Brain pericyte (primary cell): ENCODE measurements at regions not wholly inside any gene's neighbourhood (a gene's known extent, or its start where the extent isn't known, plus 50 kb on each side); places are given as distances from the start of the nearest gene placed in this dataset.

Source experiments
- DNase-seq: peaks from one replicate; pipeline ENCODE4 v3.0.0-alpha.2; 2012; ENCODE audit warnings: low read depth, low spot score

DNA sequence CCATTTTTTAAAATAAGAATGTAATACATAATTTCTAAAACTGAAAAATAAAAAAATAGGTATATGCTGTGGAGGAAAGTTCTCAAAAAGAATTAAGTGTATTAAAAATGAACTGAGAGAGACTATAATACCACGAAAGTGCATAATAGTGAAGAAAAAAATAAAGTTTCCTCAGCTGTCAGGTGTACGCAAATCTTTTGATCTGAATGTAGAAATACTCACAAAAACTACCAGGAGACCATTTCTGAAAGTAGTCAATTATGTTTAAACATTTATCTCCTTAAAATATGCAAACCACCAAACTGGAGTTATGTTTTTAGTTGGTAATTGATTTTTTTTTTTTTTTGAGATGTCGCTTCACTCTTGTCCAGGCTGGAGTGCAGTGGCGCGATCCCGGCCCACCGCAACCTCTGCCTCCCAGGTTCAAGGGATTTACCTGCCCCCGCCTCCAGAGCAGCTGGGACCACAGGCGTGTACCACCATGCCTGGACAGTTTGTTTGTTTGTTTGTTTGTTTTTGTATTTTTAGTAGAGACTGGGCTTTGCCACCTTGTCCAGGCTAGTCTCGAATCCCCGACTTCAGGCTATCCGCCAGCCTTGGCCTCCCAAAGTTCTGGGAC lies 1169.2 kb upstream of the B3GALT2 start:
- DNase-seq: no peak

DNA sequence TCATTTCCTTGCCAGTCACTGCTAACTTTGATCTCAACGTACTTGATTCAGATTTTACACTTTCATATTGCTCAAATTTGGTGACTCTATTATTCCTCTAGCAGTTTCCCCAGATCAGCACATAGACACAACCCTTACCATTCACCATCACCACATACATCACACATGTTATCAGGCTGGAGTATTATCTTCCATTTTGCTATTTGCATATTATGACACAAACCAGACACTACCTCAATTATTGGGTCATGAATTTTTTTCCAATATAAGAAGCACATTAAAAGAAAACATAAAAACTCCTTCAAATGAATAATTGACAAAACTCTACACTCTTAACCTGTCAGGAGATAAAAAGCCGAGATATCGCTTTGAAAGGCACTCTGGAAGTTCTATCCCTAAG lies 1166.7 kb upstream of the B3GALT2 start:
- no peak for DNase-seq

DNA sequence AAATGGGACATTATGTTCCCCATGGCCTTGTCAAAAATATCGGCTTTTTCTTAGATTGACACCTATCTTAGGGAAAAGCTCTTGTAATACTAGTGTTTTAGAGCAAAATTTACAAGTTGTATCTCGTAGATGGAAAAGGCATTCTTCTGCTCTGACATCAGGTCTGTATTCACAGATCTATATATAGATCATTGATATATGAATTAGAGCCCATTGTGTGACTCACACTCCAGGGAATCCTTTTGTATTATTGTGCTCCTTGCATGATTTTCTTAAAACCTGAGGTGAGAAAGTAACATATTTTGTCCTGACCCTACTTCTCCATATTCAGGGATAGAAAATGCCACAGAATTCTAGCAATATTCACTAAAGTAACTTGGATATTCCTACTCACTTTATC lies 1160.8 kb upstream of the B3GALT2 start:
- DNase-seq: no peak

DNA sequence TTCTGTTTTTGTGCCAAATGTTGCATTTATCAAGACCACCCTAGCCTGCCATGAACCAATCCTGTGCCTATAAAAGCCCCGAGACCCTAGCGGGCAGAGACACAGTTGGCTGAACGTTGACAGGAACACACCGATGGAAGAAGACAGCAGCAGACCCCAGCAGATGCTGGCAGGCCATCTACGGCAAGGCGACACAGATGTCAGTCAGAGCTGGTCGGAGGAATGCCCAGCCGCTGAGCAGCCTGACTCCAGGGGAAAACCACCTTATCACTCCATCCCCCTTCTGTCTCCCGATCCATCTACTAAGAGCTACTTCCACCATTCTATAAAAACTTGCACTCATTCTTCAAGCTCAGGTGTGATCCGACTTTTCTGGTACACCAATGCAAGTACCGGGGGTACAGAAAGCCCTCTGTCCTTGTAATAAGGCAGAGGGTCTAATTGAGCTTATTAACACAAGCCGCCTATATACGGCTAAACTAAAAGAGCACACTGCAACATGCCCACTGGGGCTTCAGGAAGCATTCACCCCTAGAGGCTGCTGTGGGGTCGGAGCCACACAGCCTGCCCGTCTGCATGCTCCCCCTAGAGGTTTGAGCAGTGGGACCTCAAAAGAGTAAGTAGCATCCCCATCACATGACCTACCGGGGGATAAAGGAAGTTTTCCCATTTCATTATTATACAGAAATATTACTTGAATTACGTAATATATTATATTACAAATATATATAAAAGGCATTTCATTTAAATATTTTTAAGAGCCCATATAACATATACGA lies 1156.3 kb upstream of the B3GALT2 start:
- no peak for DNase-seq

DNA sequence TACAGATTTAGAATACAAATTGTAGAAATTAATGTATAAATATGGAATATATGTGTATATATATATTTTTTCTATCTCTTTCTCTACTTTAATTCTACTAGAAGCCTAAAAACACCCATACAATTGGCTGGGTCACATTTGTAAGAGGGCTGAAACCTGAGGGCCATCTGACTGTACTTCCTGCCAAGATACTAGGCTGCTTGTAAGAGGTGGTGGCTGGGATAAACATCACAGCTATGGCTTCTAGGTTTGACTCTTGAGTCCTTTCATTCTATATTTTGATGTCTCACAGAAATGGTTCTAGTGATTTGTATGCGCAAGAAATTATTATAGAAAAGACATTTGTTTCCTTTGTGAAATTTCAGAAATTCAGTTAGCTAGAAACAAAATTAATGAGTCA lies 1155.2 kb upstream of the B3GALT2 start:
- no peak for DNase-seq

DNA sequence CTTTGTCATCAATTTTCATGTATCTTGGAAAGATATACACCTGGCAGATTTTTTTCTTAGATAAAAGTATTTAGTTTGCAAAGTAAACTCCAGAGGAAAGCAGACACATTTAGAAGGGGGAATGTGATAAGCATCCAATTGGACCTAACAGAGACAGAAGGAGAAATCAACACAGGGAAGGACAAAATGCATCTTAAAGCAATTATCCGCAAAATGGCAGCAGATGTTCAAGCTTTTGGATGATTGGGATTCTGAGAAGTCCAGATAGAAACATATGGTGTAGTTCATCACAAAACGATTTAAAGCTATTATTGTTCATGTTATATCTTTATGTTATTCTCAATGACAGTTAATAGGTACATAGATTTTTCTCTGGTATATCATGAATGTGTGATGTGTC lies 1153.1 kb upstream of the B3GALT2 start:
- no peak for DNase-seq

DNA sequence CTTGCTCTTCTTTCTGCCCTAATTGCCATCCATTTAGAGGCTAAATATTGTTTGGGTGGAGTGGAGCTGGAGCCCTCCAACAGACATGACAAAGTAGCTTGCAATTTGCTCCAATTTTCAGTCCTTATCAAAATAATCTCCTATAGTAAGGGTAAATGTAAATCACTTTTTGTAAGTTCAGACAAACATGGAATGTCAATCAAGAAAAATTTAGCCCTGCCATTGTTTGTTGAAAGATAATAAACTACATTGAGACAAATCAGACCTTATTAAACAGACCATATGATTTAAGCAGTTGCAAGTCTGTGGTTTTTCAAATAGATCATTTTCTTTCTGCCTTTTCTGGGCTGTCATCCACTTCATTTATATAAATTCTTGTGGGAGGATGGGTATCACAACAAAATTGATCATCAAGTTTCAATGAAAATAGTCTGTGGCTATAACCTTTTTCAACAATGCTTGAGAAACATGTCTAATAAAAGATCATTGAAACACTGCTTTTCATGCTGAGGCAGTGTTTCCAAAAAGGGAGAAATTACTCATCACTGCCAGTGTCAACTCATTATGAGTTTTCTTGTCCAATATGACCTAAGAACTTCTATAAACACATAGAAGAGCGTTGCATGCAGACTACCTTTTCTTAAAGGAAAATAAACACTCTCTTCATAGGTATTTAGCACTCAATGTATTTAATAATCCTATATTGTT lies 1152.0 kb upstream of the B3GALT2 start:
- DNase-seq: no peak

DNA sequence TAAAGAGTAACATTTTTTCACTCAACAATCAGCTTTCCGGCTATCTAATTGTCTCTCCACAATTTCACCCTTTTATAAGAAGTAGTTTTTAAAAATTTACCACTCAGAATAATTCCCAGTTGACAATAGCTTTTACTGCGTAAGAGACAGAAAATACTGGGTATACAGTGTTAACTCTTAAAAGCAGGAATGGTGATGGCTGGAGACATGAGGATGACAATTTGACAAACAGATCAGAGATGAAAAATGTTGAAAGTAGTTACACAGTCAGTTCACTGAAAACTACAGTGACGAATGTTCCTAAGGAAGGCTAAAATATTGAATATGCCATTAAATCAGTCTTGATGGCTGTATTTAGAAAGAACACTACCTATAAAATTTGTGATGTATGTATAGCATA lies 1146.8 kb upstream of the B3GALT2 start:
- DNase-seq: no peak

DNA sequence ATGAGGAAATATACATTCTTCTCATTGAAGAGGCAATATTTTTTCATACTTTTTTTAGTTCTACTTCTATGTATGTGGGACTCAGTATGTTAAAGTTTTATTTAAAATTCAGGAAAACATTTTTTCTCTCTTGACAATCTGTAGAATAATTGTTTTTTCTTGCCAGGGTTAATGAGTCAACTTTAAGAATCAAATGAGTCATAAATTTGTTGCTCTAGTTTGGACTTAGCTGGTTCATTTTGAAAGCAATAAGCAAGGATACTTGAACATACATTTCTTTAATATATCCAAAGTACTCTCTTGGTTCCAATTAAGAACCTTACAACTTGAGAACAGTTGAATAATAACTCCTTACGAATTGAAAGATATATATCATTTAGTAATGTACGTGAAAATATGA lies 1145.3 kb upstream of the B3GALT2 start:
- no peak for DNase-seq

DNA sequence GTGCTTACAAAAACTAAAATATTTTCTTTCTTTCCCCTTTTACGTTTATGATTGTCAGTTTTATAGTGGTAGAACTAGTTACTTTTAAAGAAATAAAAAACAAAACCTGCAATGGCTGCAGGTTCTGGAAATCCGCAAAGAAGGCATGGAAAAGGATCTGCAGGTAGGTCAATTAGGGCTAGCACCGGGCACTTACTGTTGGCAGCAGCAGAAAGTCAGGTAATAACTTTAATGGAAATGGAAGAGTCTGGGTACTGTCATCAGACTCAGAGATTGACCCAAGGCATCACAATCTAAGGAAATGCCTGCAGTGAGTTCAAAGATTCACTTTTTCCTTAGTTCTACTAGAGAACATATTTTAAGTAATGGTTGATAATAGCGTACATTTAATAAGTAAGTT lies 1136.3 kb upstream of the B3GALT2 start:
- DNase-seq: no peak

DNA sequence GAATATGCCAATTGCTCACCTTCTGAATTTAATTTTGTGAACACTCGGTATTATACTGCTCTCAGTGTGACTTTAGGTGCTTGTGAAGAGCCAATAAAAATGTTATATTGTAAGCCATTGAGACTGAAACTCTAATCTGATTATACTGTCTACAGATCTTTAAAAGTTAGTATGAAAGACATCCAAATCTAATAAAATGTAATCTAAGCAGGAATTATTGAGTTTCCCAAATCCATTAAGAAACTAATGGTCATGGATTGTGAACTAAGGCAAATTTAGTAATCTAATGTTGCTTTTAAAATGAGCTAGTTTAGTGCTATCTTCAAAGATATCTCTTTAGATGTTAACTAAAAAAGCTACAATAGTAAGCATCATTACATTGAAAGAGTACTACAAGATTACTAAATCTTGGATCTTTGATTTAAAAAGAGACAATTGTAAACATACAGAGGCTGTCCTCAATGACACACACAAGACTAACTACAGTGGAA lies 1132.4 kb upstream of the B3GALT2 start:
- DNase-seq: no peak

DNA sequence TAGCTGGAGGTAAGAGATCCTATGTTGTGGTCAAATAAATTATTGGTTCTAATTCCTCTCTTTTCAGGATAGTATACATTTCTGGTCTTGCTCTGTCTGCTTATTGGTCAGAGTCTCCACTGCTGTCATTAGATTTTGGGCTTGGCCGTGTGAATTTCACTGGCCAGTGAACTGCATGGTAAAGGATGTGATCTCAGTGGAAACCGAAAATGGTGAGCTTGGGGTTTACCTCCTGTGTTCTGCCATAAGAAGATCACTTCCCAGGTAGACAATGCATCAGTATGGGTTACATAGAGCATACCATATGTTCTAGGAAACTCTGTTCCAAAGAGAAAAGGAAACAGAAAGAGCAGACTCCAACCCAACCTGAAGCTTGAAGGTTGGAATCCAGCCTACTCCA lies 1123.3 kb upstream of the B3GALT2 start:
- DNase-seq: no peak

DNA sequence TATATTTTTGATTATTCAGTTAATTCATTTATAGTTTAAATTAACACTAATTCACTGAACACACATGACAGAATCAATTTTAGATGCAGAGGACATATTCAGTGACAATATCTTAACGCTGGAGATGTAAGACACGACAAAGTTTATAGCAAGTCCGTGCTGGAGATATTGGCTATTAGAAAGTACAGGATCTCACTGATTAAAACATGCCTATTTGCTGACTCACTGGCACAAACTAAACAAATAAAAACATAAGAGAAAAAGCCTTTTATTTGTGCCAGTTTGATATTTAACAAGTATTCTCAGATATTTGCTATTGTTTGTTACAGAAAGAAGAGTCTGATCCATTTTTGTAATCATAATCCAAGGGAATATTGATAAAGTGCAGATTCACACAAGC lies 1122.9 kb upstream of the B3GALT2 start:
- no peak for DNase-seq

DNA sequence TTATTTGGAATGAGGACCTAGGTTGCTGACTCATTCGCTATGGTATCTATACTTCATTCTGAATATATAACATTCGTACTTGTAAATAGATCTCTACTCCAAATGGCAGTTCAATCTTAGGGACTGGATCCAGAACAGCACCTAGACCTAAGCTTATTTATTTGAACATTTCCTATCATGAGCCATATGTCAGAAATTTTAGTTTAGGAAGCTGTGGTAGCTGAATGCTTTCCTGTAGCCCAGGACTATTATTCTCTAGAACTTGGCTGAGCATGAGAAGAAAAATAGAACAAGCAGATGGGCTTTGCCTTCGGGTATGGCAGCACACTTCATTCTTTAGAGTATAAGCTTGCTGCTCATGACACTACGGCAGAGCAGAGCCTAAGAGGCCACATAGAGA lies 1114.4 kb upstream of the B3GALT2 start:
- DNase-seq: no peak

DNA sequence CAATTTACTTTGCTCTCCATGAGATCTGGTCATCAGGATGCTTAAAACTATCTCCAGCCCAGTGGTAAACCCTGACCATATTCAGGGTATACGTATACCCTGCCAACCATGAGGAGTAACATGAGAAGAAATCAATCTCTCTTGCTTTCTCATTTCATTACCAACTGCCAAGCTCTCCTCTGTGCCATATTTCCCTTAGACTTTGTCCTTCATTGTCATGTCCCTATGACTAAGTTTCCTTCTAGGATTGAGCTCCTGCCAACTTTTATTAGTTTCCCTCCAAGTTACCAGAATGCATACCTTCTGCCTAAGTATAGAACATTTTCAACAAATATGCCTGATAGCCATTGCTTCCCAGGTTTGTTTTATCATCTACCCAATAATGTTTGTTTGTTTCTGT lies 1113.9 kb upstream of the B3GALT2 start:
- DNase-seq: no peak

DNA sequence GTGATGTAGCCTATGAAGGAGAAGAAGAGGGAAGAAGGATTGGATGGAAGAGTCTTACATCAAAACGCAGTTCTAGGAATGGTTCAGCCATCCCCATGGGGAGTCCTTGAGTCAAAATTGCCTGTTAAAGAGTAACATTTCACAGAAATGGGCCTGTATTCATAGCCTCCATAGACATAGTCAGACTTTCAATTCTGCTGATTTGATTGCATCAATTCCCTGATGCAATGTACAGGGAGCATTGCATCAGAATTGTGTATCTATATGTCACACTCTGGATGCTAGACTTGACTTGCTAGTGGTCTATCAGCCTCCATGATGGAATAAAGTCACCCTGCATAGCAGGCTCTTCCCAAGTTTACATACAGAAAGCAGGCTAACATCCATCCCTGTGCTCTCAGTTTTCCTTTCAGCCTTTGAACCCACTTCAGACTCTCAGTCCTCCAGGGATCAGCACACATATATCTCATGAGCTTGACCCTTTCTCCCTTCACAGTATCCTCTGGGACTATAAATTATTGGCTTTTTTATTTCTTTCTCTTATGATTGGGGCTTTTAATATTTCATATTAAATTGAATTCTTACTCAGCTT lies 1111.7 kb upstream of the B3GALT2 start:
- no peak for DNase-seq

DNA sequence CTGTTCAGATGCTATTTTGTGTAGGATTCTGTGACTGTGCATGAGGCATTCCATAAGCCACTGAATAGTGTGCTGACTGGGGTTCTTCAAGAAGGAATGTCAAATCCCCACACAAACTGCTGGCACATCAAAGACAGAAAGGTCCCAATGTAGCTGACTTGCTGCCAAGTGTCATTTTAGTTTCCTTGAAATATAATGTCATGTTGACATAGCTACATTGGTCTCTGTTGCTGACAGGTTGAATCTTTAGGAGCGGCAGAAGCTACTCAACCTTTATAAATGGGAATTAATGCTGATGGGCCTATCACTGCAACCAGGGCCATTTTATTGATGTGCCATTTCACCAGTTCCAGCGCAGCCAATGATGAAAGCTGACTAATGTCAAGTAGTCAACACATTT lies 1110.7 kb upstream of the B3GALT2 start:
- no peak for DNase-seq

DNA sequence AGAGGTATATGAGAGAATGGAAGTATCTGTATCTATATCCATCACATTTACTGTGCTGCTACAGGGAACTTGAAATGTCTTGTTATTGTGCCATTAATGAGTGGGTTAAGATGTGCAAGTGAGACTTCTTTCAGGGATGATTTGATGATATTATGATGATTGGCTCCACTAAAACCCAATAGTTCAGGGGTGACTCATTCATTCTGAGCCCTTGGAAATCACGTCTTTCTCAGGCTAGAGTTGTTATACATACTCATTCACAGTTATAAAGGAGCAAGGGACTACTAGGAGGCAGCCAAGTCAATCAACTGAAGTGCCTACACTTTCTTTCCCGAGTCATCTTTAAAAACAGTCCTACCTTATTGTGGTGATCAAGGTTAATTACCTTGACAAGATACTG lies 1109.8 kb upstream of the B3GALT2 start:
- no peak for DNase-seq

DNA sequence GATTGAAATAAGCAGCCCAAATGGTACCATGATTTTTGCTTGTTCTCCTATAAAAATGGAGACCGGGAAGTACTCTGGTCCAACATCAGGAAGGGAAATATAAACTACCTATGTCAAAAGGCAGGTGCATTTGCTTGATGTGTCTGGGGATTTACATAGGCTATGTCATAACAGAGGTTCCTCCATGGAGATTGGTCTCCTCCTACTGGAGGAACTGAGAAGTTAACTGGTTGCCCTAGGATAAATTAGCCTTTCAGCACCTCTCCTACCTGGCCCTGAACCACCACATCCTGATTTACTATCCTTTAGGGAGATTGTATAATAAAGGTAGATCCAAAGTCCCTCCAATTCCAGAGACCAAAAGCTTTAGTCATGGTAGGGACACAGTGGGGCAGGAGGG lies 1109.3 kb upstream of the B3GALT2 start:
- peak; percentile 7 for DNase-seq

DNA sequence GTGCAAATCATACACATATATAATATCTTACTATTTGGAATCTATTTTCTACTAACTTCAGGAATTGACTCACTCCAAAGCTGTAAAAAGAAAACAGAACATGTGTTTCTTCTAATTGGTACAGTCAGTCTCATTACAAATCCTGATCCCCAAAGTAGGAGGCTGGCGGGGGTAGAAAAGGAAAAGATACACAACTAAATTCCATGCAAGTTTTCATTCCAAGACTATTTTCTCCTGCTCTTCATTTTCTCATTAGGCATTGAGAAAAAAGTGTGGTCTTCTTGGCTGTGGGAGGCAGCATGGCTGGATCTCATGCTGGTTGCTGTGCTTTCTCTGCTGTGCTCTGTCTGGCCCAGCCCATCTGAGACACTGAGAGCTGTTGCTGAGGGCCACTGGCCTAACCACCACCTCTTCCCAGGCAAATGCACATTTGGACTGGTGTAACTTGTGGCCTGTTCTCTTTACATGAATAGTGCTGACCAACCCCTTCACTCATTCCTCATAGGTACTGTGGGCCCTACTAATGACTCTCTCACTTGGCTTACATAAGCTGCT lies 1107.5 kb upstream of the B3GALT2 start:
- DNase-seq: no peak

DNA sequence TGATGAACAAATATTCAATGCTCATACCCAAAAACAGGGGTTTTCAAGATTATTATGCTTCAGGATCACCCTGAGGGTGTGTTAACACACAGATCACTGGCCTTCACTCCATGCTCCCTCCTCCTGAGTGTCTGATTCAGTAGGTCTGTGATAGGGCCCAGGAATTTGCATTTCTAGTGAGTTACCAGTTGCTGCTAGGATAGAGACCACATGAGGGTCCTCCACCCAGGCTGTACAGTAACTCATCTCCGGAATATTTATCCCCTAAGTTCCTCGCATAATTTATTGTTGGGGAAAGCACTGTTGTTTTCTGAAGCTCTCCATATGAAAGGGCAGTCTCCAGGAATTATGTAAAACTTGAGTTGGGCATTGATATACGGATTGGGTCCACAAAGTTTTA lies 1106.6 kb upstream of the B3GALT2 start:
- no peak for DNase-seq
